NCI-H1105 treated with DMSO at 0.1 percent for 48 hours (cell line): ENCODE measurements at regions not wholly inside any gene's neighbourhood (a gene's known extent, or its start where the extent isn't known, plus 50 kb on each side); places are given as distances from the start of the nearest gene placed in this dataset.
"Not testable (repeated sequence)": the region's sequence is repeated elsewhere in the genome, so short reads cannot be mapped to it uniquely, and the experiment has no call there.

Experiments
- DNase-seq: peaks from one replicate; lab custom pipeline; 2025; lab: John Stamatoyannopoulos, UW

GRCh38 chr2:198913394-198914152, 544.2 kb downstream of the SATB2 start:
- DNase-seq, result no peak

DNA sequence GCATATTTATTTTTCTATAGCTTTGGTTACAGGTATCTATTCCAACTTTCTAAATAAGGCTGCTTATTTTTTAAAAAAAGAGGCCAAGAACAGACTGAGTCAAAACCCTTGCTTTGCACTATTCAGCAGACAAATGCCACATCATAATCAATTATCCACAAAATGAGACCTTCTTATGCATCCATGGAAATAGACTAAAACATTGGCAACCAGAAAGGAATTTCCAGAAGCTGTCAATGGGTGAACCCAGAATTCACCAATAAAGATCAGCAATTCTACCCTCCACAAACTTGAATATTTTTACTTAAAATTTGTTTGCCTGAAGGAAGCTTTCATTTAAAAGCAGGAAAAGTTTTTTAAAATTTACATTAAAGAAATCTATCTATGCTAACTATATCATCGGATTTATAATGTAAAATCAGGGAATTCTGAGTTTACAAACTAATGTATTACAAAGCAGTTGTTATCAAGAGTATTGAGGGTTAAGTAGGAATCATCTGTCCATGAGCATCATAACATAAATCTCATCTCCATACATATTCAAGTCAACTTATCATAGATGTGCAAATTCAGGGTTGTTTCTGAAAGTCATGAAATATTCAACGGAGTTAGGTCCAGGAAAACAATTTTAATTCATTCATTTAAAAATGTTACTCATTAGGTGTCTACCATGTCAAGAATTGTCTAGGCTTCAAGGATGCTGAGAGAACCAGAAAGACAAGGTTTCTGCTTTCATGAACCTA, 548.0 kb downstream of the SATB2 start:
- DNase-seq, result no peak

DNA sequence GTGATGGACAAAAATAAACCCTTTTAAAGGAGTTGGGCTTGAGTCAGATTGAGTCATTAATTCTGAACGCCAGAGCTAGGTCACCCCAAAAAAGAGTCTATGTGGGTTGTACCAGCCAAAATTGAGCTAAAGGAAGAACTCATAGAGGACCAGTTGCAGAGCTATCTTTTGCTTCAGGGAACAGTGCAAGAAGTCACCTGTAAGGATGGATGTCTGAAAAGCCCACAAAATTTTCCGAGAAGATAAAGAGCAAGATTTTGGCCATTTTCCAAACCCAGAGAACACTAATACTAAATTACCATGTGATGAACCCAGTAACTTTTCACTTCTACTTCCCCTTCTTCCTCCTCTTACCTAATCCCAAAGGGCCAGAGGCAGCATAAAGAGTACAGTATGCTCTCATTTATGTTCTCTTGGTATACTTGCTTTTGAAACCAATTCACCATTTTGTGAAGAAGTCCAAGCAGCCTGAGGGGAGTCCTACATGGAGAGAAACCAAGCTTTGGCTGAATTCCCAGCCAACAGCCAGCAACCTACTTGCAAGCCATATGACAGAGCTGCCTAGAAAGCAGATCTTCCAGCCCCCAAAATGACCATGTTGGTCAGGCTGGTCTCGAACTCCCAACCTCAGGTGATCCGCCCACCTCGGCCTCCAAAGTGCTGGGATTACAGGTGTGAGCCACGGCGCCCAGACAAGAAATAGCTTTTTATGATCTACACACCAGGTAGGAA, 551.7 kb downstream of the SATB2 start:
- no peak for DNase-seq

DNA sequence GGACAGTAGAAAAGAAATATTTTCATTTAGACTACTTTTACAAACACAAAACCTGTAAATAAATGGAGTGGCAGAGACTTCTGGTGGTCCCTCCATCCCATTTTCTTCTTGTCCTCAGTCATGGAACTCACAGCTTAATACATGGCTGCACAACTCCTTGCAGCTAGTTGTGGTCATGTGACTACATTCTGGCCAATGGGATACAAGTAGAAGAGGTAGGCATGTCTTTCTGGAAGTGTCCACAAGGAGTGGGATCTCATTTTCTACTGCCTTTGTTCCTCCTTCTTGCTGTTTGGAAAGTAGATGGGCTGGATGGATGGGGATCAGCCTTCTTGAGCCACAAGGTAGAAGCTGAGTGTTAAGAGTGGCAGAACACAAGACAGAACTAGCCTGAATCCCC, 555.8 kb downstream of the SATB2 start:
- DNase-seq, result no peak

GRCh38 chr2:198900141-198900540, 557.6 kb downstream of the SATB2 start:
- DNase-seq, result no peak

DNA sequence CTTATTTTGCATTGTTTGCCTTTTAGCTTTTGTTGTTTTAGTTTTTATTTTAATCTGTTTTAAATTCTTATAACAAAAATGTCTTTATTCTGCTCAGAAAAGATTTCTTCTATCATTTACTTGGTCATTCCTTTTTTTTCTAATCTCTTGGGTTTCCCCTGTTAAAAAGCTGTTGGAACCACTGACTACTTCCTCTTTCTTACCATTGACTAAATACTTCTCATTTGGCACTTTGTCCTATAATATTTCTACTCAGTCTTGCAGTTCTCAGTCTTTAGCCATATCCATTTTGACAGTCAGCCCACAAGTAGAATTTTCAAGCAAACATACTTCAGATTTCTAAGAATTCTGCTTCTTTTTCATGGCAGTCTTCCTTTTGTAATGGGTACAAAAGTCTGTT, 567.2 kb downstream of the SATB2 start:
- DNase-seq, result no peak

GRCh38 chr2:198883604-198884003, 574.1 kb downstream of the SATB2 start:
- DNase-seq, result no peak

GRCh38 chr2:198880986-198881385, 576.8 kb downstream of the SATB2 start:
- no peak for DNase-seq

DNA sequence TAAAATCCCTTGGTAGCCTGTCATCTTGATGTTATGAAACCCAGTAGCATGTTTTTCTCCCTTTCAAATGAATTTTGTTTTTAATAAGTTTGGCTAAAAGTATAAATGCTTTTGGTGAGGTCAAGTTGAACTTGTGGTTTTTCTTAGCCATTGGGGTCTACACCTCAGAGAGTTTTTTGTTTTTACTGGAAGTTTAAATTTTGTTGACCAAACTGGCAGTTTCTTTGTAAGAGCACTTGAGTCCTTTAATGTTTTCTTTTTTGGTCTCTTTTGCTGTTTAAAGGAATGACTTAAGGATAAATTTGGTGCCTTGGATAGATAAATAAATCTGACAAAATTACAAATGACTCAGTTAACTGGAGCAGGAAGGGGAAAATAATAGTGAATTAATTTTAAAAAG, 577.3 kb downstream of the SATB2 start:
- no peak for DNase-seq

DNA sequence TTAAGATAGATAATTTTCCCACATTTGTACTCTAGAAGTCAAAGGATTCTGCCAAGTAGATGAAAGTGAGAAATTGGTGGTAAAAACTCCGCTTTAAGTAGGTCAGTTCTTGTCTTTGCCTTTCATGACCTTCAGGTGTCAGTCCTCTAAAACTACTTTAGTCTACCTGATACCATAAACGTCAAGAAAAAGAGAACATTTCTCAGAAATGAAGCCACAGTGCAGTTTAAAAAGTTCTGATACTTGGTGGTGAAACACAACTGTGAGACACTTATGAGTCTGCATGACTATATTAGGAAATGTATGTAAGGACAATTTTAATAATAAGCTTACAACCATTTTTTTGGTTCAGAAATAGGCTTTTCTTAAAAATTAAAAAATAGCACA, 583.3 kb downstream of the SATB2 start:
- DNase-seq, result no peak

DNA sequence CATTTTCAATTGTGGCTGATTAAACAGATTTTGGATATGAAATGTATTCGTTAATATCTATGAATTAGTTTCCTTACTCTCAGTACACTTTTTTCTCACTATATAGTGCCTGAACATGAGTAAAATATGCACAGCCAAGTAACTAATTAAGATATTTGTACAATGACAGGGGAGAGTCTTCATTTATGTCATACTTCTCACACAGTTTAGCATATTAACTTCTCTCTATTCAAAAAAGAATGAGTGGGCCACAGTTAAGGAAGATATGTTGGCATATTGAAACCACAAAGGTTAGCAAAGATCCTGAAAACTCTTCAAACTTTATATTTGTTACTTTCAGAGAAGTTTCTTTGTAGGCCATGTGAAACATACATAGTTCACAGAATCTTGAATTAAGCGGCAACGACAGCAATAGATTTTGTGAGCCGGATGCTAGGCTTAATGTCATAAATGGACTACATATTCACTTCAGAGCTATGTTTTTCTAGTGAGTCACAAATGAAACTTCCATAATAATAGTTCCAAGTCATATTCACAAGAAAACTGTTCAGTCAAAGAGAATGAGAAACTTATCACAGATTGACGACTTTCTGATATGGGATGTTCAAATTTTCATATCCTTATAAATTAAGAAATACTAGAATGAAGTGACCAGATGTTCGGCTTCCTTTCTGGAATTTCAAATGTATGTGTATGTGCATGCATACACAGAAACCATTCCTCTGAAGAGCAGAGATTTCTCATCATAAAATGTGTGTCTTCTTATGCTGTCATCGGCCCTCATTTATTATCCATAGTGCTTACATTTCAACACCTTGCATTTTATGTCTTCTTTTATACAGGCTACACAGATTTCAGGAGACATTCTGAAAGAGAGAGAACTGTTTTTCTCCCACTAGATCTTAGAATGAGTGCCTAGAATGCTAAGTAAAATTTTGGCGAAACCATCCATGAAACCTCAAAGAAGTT, 584.0 kb downstream of the SATB2 start:
- no peak for DNase-seq

GRCh38 chr2:198863655-198864054, 594.1 kb downstream of the SATB2 start:
- DNase-seq, result no peak

- no peak for DNase-seq
Observed at GRCh38 chr2:198861080-198861479, 596.7 kb downstream of the SATB2 start.

- no peak for DNase-seq
Observed at GRCh38 chr2:198857246-198857645, 600.5 kb downstream of the SATB2 start.

GRCh38 chr2:198855746-198856145, 602.0 kb downstream of the SATB2 start:
- DNase-seq, result not testable (repeated sequence)

DNA sequence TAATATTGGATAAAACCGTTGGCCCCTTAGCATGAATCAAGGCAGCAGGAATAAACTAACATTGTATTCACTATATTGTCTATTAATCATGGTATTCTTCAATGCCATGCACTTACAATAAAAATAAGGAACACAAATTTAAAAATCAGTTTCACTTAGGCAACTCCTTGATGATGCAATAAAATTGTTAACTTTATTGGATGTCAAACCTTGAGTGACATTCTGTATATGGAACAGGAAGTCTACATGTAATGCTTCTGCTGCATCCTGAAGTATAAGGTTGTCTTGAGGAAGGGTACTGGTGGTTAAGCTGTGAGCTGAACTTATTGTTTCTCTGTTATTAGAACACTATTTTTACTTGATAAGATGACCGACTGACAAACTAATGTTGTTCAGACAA, 605.5 kb downstream of the SATB2 start:
- no peak for DNase-seq

DNA sequence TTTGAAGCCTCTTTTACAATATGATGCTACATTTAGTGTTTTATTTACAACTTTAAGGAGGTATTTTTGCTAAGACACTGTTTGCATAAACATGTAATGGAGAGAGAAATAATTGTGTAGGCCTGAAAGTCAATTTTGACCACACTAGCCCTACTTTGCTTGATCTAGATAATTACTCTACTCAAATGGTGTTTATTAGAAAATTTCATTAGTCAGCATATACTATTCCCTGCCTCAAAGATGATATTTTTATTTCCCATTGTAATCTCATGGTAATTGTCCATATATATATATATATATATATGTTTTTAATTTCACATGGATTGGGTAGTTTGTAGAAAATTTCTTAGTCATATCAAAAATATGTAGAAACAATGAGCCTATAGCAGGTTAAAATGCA, 632.2 kb downstream of the SATB2 start:
- no peak for DNase-seq

DNA sequence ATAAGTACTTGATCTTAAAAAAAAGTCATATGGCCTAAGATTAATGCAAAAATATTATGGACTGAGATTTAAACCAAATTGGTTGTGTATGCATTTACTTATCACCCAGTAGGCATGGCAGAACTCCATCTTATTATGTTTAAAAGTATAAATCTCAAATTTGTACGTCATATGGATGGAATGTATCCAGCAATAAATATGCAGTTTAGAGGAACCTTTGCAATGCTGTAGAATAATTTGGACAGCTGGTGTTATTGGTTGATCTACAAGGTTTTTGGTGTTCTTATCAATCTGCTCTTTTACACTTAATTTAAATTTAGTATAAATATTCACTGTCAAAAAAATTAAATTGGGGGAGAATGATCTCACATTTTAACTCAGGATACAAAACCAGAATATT, 640.2 kb downstream of the SATB2 start:
- no peak for DNase-seq

- no peak for DNase-seq
Observed at GRCh38 chr2:198815626-198816025, 642.1 kb downstream of the SATB2 start.

DNA sequence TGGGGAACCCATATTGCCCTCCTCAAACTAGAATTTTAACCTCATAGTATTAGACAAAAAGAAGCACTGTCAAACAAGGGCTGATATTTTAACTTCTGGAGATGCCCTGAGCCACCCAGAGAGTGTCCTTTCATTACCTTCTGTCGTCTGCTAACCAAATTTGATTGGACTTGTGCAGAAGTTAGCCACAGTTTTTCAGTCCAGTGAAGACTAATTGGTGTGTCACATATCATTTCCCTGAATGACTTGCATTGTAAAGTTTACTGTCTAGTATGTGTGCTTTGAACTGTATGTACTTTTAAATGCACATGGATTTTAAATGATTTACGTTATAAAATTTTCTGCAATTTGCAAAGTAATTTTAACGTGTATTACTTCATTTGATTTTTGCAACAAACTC, 646.5 kb downstream of the SATB2 start:
- no peak for DNase-seq

DNA sequence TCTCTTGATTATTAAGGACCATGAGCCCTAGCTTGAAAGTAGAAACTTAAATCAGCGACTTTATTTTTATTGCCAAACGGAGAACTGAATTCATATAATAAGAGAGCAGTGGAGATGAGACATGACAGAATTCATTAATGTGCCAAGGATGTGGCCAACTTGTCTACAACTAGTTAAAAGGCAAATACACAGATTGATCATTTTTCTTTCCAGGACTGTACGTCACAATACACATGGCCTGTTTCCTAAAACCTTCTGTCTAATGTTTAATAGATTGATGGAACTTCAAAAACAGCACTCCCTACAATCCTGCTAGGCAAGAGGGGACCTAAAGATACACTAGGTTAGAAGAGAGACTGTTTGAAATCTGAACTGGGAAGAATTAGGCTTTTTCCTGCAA, 647.8 kb downstream of the SATB2 start:
- DNase-seq, result no peak

DNA sequence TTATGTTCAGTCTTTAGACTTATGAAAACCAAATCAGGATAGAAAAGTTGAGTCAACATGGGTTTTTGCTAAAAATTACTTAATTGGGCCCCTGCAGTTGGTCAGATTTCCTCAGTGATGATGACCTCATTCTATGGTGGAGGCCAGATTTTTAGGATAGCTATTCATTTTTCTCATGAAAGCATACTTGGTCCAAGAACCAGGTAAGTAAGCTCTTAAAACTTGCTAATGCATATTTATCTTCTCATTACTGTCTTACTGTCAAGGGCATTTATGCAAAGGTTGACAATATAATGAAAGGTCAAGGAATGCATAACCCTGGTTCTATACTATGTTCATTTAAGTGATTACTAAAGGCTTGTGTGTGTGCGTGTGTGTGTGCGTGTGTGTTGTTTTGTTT, 650.6 kb downstream of the SATB2 start:
- no peak for DNase-seq
